SK-N-SH treated with all-trans-retinoic acid at 6 μM for 48 hours (cell line): ENCODE measurements at regions not wholly inside any gene's neighbourhood (a gene's known extent, or its start where the extent isn't known, plus 50 kb on each side); places are given as distances from the start of the nearest gene placed in this dataset.

Experiments
- RARB ChIP-seq: fragments of 250-450 bp; sonication (Bioruptor Pico); IDR thresholded peaks from 2 replicates; pipeline ENCODE4 v1.8.0; 2021; ENCODE audit warnings: mild to moderate bottlenecking, moderate library complexity
- TF ChIP-seq, protein P1 (sequence below): fragments of 250-450 bp; sonication (Bioruptor Pico); IDR thresholded peaks from 2 replicates; pipeline ENCODE4 v1.8.0; 2020; ENCODE audit warnings: mild to moderate bottlenecking, moderate library complexity, borderline replicate concordance

GRCh38 chr6:17218749-17219093, 62.4 kb upstream of the RBM24 start:
- TF ChIP-seq RARB (CRISPR knock-in tag) = no peak
- TF ChIP-seq, protein P1, sequence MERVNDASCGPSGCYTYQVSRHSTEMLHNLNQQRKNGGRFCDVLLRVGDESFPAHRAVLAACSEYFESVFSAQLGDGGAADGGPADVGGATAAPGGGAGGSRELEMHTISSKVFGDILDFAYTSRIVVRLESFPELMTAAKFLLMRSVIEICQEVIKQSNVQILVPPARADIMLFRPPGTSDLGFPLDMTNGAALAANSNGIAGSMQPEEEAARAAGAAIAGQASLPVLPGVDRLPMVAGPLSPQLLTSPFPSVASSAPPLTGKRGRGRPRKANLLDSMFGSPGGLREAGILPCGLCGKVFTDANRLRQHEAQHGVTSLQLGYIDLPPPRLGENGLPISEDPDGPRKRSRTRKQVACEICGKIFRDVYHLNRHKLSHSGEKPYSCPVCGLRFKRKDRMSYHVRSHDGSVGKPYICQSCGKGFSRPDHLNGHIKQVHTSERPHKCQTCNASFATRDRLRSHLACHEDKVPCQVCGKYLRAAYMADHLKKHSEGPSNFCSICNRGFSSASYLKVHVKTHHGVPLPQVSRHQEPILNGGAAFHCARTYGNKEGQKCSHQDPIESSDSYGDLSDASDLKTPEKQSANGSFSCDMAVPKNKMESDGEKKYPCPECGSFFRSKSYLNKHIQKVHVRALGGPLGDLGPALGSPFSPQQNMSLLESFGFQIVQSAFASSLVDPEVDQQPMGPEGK = no peak
